MM.1S (cell line): ENCODE measurements at regions not wholly inside any gene's neighbourhood (a gene's known extent, or its start where the extent isn't known, plus 50 kb on each side); places are given as distances from the start of the nearest gene placed in this dataset.

ENCODE experiments used
- EZH2phosphoT487 ChIP-seq: fragments of 300-600 bp; sonication (generic); IDR thresholded peaks from 2 replicates; pipeline ENCODE4 v1.6.1; 2018; ENCODE audit warnings: antibody characterized with exemption, low read length
- TF ChIP-seq, protein P1 (sequence below): fragments of 300-600 bp; sonication (generic); IDR thresholded peaks from 2 replicates; pipeline ENCODE4 v1.5.1; 2016; ENCODE audit warnings: antibody characterized with exemption, low read length, mixed read lengths

DNA sequence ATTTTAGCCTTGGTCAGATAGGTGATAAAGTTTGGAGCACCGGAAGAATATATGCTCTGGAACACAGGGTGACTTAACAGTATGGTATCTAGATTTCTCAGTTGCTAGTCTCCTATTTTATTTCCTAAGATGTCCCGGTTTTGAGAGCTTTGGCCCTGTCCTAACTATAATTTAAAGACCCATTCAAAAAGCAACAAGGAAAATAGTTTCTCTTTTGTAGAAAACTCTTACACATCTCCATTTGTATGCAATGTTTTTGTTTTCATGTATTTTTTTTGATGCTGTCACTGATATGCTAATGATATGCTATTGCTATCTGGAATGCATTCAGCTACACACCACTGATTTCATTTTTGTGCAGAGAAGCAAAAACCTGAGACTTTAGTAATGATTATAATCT, 237.8 kb downstream of the GPD2 start:
- no peak for TF ChIP-seq EZH2phosphoT487
- TF ChIP-seq, protein P1, sequence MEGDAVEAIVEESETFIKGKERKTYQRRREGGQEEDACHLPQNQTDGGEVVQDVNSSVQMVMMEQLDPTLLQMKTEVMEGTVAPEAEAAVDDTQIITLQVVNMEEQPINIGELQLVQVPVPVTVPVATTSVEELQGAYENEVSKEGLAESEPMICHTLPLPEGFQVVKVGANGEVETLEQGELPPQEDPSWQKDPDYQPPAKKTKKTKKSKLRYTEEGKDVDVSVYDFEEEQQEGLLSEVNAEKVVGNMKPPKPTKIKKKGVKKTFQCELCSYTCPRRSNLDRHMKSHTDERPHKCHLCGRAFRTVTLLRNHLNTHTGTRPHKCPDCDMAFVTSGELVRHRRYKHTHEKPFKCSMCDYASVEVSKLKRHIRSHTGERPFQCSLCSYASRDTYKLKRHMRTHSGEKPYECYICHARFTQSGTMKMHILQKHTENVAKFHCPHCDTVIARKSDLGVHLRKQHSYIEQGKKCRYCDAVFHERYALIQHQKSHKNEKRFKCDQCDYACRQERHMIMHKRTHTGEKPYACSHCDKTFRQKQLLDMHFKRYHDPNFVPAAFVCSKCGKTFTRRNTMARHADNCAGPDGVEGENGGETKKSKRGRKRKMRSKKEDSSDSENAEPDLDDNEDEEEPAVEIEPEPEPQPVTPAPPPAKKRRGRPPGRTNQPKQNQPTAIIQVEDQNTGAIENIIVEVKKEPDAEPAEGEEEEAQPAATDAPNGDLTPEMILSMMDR, result no peak
